Neural crest cell (in vitro differentiated cells): ENCODE measurements at regions not wholly inside any gene's neighbourhood (a gene's known extent, or its start where the extent isn't known, plus 50 kb on each side); places are given as distances from the start of the nearest gene placed in this dataset.

Source experiments
- DNase-seq: peaks from one replicate; pipeline ENCODE4 v3.0.0; 2021; ENCODE audit warnings: low read depth, mixed read lengths, low spot score
- H3K27ac Mint-ChIP-seq: one replicate; pipeline ENCODE4 v1.8.0; 2021; ENCODE audit warnings: mild to moderate bottlenecking, mixed read lengths; ENCODE audit not compliant: unreplicated experiment
- H3K27me3 Mint-ChIP-seq: 2 replicates; pipeline ENCODE4 v1.8.0; 2021; ENCODE audit warnings: low read depth, mild to moderate bottlenecking, mixed read lengths
- H3K36me3 Mint-ChIP-seq: 2 replicates; pipeline ENCODE4 v1.8.0; 2021; ENCODE audit warnings: low read depth, mild to moderate bottlenecking, mixed read lengths
- H3K4me1 Mint-ChIP-seq: 2 replicates; pipeline ENCODE4 v1.8.0; 2021; ENCODE audit warnings: mixed read lengths
- H3K4me3 Mint-ChIP-seq: one replicate; pipeline ENCODE4 v1.8.0; 2021; ENCODE audit warnings: mild to moderate bottlenecking, mixed read lengths
- H3K9me3 Mint-ChIP-seq: 2 replicates; pipeline ENCODE4 v1.8.0; 2021; ENCODE audit warnings: mixed read lengths
- TF ChIP-seq, protein P1 (sequence below): fragments of 200-600 bp; sonication (generic); conservative IDR thresholded peaks from 2 replicates; pipeline ENCODE4 v1.5.0; 2021; ENCODE audit warnings: antibody characterized with exemption, mild to moderate bottlenecking

- Mint-ChIP-seq H3K27ac (no peak overlapping the region), H3K4me1 (peaks cover 6% of the 10 kb centered on the region), H3K9me3 (no peaks in the 10 kb centered on the region), H3K36me3 (no peaks in the 10 kb centered on the region), H3K4me3 (no peak overlapping the region), H3K27me3 (peaks cover 6% of the 10 kb centered on the region)
- TF ChIP-seq, protein P1, sequence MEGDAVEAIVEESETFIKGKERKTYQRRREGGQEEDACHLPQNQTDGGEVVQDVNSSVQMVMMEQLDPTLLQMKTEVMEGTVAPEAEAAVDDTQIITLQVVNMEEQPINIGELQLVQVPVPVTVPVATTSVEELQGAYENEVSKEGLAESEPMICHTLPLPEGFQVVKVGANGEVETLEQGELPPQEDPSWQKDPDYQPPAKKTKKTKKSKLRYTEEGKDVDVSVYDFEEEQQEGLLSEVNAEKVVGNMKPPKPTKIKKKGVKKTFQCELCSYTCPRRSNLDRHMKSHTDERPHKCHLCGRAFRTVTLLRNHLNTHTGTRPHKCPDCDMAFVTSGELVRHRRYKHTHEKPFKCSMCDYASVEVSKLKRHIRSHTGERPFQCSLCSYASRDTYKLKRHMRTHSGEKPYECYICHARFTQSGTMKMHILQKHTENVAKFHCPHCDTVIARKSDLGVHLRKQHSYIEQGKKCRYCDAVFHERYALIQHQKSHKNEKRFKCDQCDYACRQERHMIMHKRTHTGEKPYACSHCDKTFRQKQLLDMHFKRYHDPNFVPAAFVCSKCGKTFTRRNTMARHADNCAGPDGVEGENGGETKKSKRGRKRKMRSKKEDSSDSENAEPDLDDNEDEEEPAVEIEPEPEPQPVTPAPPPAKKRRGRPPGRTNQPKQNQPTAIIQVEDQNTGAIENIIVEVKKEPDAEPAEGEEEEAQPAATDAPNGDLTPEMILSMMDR: no peak
- DNase-seq: no peak
Measured at GRCh38 chr14:101397206-101397605, 164.1 kb upstream of the DIO3 start.

DNA sequence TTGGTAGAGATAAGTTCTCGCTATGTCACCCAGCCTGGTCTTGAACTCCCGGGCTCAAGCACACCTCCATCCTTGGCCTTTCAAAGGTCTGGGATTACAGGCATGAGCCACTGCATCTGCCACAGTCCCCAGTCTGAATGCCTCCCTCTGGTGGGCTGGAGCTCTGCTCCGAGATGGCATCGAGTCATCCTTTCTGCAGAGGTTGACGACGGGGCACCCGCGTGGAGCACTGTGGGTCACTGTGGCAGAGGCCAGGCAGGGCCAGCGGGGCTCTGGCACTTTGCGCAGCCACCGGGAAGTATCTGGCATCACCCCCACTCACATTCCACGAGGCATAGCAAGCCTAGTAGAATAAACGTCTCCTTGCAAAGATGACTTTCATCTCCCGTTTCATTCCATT is 163.3 kb upstream of the DIO3 start:
- peaks cover 6% of the 10 kb centered on the region for H3K4me1 Mint-ChIP-seq
- no peak for DNase-seq

DNA sequence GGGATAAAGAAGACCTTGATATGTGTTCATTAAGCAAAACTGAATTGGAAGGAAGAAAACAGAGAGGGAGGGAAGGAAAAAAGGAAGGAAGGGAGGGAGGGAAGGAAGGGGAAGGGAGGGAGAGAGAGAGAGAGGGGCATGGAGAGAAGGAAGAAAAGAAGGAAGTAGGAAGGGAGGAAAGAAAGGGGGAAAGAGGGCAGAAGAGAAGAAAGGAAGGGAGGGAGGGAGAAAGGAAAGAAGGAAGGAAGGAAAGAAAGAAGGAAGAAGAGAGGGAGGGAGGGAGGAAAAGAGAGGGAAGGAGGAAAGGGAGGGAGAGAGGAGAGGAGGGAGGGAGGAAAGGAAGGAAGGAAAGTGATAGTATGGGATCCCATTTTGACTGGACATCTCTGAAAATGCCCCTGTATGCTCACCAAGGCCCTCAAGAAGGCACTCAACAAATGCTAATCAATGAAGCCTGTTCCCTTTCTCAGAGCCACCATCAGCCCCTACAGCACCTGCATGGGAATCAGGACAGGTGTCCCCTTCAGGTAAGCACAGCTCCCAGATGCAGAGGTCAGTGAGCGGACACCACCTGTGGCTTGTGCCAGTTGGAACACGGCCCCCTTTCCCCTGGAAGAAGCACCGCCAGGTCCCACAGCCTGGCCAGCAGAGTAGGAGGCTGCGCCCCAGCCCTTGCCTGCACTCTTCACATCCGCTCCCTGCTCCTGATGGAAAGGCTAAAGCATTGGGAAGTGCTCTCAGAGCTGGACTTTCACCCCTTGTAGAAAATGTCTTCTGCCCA is 161.4 kb upstream of the DIO3 start:
- no peak for DNase-seq
- TF ChIP-seq, protein P1: no peak
- Mint-ChIP-seq H3K9me3 (no peaks in the 10 kb centered on the region), H3K4me3 (no peak overlapping the region), H3K36me3 (no peaks in the 10 kb centered on the region), H3K27me3 (no peaks in the 10 kb centered on the region), H3K4me1 (peaks cover 6% of the 10 kb centered on the region), H3K27ac (no peak overlapping the region)

More for the DNA sequence above, 163.3 kb upstream of the DIO3 start:
- TF ChIP-seq, protein P1: no peak
- Mint-ChIP-seq H3K36me3 (no peaks in the 10 kb centered on the region), H3K9me3 (no peaks in the 10 kb centered on the region), H3K27me3 (peaks cover 6% of the 10 kb centered on the region), H3K27ac (no peak overlapping the region), H3K4me3 (no peak overlapping the region)

DNA sequence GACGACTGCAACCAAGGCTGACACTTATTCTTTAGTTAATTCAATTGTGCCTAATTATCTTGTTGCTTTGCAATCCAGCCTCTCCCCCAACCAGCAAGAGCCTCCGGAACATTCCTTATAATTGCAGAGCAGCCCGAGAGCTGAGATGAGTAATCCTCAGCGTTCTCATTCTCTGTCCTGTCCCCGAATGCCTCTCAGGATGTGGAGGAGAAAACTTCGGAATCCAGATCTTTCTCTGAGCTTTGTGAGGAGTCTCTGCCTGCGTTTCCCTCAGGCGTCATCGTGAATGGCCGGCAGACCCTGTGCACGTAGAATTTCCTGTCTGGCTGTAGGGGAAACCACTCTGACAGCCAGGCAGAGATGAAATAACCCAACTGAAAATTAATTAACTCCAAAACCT is 160.5 kb upstream of the DIO3 start:
- Mint-ChIP-seq H3K27ac (no peak overlapping the region), H3K4me1 (peaks cover 6% of the 10 kb centered on the region), H3K27me3 (no peaks in the 10 kb centered on the region), H3K9me3 (no peaks in the 10 kb centered on the region), H3K36me3 (no peaks in the 10 kb centered on the region), H3K4me3 (no peak overlapping the region)
- DNase-seq: no peak
- TF ChIP-seq, protein P1: no peak

DNA sequence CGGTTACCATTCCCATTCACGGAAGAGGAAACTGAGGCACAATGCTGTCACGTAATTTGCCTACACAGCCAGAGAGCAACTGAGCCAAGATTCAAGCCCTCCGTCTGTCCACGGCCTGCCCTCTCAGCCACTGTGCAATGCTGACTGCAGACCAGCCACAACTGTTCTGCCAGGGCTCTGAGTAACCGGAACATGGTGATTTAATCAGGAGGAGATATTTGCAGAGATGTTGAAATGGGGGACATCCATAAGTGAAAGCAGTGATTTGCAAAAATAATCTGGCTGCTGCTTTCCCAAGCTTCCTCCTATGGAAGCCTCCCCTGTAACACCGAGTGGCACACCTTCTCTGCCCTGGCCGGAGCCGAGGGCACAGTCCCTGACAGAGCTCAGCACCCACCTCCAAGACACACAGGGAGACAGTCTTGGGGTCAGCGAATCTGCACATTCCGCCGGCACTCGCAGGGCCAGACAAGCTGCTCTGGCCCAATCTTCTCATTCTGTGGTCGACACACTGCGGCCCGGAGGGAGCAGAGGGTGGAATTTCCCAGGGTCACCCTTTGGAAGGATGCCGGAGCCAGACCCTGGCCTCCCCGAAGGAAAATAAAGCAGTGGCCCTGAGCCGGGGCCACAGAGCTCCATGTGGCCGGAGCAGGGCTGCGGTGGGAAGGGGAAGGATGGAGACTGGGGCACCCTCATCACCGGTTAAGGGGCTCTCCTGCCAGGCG is 158.2 kb upstream of the DIO3 start:
- peaks cover 8% of the 10 kb centered on the region for H3K4me1 Mint-ChIP-seq
- H3K27ac Mint-ChIP-seq: no peak overlapping the region
- TF ChIP-seq, protein P1: no peak
- no peaks in the 10 kb centered on the region for H3K9me3 Mint-ChIP-seq
- no peaks in the 10 kb centered on the region for H3K36me3 Mint-ChIP-seq
- H3K27me3 Mint-ChIP-seq: no peaks in the 10 kb centered on the region
- DNase-seq: no peak
- H3K4me3 Mint-ChIP-seq: no peak overlapping the region
